HG02852 (cell line): ENCODE measurements at regions not wholly inside any gene's neighbourhood (a gene's known extent, or its start where the extent isn't known, plus 50 kb on each side); places are given as distances from the start of the nearest gene placed in this dataset.
"Not testable (repeated sequence)": the region's sequence is repeated elsewhere in the genome, so short reads cannot be mapped to it uniquely, and the experiment has no call there.

Source experiments
- ATAC-seq: cut with Tn5 transposase; IDR thresholded peaks from one replicate; pipeline ENCODE4 v1.9.1; 2021; ENCODE audit warnings: mild to moderate bottlenecking, moderate library complexity; ENCODE audit not compliant: unreplicated experiment

DNA sequence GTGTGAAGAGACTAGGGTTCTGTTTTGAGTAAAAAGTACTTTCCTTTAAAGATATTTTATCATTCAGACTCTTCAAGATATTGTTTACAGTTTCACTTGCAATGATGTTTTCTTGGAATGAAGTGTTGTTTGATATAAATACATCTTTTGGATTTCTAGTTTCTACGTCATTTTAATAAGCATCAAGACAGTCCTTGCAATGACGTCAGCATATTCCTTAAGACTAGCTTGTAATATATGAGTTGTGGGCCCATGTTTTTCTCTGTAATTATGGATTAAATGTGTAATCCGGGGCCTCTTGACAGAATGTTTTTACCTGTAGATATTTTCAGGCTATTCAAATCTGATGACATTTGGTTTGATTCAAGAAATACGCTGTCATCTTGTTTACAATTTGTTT, 66.1 kb downstream of the RBMX2 start:
- no peak for ATAC-seq

DNA sequence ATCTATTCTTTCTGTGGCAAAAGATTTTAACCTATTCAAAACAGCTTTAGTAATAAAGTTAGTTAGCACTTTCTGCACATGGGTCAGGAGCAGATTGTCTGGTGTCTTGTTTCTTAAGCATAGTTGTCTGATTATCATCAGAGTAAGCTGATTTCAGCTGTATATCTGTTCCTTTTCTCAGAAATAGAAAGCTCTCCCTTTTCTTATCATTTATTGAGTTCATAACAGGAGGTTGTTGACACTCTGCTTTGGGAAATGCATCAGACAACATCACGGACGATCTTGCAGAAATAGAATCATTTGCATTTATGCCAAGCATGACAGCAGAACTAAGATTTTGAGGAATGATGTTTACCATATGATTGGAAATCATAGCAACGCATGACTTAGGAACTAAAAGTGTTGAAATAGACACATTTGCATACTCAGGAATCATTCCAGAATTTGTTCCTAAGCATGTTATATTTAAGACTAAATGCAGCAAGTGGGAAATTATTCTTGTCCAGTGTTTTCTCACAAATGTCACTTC, 66.7 kb downstream of the RBMX2 start:
- no peak for ATAC-seq

DNA sequence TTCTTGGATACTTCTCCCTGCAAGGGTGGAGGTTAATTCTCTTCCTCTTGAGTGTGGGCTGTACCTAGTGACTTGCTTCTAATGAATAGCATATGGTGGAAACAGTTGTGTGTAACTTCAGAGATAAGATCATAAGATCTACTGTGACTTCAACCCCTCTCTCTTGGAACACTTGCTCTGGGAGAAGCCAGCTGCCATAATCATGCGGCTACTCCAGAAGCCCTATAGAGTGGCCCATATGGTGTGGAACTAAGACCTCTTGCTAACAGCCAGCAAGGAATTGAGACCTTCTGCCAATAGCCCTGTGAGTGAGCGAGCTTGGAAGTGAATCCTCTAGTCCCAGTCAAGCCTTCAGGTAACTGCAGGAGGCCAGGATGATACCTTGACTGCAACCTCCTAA, 81.1 kb downstream of the RBMX2 start:
- no peak for ATAC-seq

DNA sequence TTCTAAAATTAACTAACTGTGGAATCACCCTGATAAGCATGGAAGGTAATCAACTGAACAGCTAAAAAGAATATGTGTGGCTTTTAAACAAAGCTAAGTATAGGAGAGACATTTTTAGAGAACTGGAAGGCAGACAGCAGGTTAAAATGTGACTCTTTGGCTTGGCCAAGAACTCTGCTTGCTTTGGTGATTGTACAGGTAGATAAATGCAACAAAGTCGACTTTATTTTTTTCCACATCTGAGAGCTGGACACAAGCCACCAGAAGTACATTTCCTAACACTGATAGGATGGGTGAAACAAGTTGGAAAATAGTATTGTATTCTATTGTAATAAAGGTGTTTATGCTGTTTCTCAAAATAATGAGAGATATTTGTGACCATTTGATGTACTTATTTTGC, 84.1 kb downstream of the RBMX2 start:
- ATAC-seq: no peak

DNA sequence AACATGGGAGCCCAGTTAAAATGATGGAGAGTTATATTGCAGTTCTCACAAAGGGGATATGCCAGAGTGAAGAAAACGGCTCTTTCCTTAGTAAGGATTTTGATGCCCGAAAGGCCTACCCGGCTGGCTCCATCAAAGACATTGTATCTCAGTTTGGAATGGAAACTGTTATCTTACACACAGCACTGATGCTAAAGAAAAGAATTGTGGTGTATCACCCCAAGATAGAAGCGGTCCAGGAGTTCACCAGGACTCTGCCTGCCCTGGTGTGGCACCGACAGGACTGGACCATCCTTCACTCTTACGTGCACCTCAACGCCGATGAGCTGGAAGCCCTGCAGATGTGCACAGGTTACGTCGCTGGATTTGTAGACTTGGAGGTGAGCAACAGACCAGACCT, 93.7 kb downstream of the RBMX2 start:
- not testable (repeated sequence) for ATAC-seq

DNA sequence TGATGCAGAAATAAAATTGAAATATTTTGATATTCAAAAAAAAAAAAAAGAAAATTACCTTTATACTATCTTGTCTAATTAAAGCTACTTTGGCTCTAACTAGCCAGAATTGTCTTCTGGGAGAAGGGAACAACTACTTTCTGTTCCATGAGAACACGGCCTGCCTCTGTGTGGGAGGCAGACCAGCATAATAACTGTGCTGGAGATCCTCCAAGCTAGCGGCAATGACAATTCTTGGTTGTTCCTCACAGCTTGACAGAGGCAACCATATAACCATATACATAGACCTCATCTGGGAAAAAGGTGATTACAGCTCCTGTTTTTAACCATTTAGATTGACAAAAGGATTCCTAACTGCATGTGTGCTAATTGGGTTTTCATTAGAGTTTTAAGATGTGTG, 95.7 kb downstream of the RBMX2 start:
- ATAC-seq: no peak

DNA sequence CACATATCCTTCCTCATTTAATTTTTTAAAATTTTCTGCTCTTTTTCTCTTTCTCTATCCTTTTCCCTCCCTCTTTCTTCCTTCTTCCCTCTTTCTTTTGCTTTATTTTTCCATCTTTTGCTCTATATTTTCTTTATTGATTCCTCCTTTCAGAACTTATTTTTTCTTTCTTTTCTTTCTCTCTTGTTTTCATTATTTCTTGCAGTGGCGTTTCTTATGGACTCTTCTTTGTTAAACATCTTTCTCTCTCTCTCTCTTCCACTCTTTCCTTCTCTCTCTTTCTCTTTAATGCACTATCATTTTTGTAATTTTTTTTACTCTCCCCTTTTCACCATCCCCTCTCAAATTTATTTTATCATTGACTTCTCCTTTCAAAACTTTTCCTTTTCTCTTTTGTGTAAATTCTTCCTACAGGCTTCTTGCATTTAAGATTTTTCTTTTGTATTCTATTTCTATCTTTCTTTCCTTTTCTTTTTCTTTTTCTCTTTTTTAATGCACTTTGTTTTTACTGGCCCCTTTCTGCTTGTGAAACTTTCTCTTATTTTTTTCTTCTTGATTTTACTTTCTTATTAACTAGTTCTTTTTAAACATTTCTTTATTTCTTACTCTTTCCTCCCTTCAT, 97.0 kb downstream of the RBMX2 start:
- ATAC-seq: no peak

DNA sequence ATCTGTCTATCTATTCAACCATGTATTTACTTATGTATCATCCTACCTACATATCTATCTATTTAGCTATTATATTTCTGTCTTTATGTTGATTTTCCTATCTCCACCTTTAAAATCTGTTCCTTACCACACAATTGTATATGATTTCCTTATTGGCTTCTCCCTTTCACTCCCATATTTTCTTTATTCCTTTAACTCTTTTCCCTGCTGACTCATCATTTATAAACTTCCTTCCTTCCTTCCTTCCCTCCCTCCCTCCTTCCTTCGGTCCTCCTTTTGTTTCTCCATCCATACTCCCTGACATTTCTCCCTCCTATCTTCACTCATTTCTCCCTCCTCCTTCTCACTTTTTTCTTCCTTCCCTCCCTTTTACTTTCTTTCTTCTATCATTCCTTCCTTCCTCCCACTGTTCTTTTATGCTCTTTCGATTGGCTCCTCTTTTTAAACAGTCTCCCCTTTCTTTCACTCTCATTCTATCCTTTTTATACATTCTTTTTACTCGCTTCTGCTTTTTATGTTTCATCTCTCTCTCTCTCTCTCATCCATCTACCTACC, 100.3 kb downstream of the RBMX2 start:
- no peak for ATAC-seq

DNA sequence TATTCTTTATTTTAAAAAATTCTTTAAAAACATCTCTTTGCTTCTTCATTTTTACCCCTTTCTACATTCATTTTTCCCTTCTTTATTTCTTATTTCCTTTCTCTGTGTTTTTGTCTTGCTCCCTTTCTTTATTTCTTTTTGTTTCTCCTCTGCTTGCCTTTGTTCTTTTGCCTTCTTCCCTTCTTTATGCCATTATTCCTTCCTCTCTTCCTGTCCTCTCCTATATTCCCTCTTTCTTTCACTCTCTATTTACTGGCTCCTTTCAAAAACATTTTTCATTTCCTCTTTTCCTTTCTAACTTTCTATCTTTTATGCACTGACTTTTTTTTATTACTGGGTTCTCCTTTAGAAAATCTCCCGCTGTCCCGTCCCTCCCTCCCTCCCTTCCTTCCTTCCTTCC, 102.2 kb downstream of the RBMX2 start:
- no peak for ATAC-seq

DNA sequence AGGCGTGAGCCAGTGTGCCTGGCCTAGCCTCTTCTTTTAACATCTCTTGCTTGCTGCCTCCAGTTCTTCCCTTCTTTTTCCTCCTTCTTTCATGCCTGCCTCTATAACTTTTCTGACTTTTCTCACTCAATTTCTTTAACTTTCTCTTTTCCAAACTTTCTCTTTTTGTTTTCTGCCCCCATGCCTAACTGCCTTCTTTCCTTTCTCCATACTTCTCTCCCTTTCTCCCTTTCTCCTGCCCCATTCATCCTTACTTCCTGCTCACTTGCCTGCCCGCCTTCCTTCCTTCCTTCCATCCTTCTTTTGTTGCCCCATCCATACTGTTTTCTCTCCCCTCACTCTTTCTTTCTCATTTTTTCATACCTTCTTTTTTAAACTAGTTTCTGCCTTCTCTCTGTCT, 105.2 kb downstream of the RBMX2 start:
- no peak for ATAC-seq

DNA sequence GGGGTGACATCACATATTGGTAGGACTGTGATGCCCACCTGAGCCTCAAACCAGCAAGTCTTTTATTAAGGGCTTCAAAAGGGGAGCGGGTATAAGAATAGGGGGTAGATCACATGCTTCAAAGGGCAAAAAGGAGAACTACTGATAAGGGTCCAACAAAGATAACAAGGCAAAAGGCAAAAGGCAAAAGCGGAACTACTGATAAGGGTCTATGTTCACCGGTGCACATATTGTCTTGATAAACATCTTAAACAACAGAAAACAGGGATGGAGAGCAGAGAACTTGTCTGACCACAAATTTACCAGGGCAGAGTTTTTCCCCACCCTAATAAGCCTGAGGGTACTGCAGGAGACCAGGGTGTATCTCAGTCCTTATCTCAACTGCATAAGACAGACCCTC, 110.7 kb downstream of the RBMX2 start:
- not testable (repeated sequence) for ATAC-seq

DNA sequence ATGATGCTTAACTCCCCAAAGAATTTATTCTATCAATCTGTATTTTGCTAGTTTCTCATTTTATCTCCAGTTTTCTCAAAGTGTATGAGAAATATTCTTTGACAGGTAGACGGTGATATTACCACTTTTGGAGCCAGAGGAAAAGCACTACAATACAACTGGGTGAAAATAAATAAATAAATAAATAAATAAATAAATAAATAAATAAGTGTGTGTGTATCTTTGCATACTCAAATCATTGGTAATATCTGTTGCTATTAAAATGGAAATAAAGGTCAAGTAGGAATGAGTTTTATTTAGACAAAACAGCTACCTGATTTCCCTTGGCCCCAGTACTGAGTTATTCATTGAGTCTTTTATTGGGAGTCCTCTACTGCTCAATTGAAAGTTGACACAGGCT, 114.3 kb downstream of the RBMX2 start:
- ATAC-seq: no peak

DNA sequence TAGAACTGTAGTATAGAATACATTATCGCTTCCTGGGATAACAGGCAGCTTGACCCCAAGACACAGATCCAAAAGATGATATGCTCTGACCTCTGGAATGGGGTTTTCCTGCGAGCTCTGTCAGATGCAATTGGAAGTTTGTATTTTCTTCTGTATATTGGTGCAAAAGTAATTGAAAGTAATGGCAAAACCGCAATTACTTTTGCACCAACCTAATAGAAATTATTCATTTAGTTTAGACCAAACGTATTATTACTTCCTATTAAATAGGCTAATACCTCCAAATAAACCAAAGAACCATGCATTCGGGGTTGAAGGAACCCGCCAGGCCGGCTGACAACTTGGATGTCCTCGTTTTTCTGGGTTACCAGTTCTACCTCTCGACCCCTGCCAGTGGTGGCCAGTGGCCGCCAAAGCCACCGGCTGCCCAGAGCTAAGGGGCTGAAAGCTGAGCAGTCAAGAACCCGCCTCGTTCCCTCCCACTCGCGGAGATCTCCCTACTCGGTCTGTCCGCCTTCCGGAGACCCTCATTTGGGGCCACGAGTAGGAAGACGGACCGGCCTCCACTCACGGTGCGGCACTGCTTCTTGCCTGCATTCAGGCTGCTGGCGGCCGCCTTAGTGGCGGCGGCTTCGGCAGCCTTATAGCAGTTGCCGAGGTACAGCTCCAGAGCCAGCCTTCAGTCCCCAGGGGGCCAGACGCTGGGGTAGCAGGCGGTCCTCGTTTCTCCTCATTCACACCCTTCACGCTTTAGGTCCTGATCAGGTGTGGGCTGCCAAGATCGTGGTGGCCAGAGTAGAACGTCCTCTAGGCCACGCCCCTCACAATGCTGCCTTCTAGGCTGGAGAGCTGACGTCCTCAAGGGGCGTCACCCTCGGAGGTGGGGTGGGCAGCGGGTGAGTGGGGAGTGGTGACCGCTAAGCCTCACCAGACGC, 121.9 kb downstream of the RBMX2 start:
- no peak for ATAC-seq

DNA sequence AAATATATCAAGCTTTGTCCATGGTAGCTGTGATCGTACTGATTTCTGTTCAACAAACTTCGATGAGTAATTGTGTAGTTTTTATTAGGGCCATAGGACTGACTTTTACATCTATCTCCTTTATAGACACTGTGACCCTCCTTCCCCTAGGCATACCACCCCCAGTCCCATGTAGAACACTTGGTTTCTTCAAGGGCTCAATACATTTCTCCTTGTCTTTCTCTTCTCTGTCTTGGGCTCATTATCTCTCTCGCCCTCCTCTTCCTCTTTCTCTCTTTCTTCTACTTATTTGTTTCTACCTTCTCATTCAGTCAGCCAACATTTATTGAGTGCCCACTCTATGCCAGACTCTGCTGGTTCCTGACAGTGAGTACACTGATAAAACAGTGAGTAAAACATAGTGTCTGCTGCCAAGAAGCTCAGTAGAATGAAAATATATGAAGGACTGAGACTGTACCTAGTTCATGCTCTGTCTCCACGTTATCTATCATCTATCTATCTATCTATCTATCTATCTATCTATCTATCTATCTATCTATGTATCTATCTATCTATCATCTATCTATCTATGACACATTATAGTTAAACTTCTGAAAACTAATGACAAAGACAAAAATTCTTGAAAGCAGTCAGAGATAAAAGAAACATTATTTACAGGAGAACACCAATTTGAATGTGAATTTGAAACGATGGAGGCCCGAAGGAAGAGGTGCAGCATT, 122.8 kb downstream of the RBMX2 start:
- ATAC-seq: no peak

DNA sequence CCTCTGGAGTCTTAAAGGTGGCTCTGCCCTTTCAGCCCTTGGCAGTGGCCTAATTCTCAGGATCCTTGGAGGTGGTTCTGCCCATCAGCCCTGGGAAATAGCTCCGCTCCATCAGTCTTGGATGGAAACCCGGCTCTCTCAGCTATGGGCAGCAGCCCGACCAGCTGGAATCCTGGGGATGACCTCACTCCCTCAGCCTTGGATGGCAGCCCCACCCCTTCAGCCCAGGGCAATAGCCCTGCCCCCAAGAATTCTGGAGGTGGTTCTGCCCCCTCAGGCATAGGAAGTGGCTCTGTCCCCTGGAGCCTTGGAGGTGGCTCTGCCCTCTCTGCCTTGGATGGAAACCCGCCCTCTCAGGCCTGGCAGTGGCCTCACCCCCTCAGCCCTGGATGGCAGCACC, 127.7 kb downstream of the RBMX2 start:
- ATAC-seq: no peak

DNA sequence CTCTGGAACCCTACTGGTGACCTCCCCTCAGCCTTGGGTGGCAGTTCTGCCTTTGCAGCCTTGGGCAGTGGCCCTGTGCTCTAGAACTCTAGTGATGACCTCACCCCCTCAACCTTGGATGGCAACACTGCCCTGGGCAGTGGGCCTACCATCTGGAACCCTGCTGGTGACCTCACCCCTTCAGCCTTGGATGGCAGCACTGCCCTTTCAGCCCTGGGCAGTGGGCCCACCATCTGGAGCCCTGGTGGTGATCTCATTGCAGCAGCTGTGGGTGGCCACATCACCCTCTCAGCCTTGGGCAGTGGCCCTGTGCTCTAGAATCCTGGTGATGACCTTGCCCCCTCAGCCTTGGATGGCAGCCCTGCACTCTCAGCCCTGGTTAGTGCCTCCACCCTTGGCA, 129.3 kb downstream of the RBMX2 start:
- ATAC-seq: no peak

DNA sequence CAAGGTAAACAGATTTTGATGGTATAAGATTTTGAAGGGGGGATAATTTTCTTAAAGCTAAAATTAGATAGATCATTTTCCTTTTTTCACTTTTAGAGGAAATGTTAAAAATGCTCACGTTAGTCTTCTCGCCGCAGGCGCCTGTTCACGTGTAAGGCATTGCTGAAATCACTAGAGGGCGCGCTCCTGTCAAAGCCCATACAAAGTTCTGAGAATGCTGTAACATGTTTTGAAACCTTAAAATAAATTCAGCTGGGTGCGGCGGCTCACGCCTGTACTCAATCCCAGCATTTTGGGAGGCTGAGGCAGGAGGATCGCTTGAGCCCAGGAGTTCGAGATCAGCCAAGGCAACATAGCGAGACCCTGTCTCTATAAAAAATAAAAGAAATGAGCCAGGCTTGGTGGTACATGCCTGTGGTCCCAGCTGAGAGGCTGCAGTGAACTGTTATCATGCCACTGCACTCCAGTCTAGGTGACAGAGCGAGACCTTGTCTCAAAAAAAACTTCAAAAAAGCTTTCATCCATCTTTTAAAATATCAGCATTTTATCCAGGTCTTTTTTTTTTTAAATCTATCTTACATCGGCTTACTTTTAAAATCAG, 138.0 kb downstream of the RBMX2 start:
- peak; percentile 70 for ATAC-seq

DNA sequence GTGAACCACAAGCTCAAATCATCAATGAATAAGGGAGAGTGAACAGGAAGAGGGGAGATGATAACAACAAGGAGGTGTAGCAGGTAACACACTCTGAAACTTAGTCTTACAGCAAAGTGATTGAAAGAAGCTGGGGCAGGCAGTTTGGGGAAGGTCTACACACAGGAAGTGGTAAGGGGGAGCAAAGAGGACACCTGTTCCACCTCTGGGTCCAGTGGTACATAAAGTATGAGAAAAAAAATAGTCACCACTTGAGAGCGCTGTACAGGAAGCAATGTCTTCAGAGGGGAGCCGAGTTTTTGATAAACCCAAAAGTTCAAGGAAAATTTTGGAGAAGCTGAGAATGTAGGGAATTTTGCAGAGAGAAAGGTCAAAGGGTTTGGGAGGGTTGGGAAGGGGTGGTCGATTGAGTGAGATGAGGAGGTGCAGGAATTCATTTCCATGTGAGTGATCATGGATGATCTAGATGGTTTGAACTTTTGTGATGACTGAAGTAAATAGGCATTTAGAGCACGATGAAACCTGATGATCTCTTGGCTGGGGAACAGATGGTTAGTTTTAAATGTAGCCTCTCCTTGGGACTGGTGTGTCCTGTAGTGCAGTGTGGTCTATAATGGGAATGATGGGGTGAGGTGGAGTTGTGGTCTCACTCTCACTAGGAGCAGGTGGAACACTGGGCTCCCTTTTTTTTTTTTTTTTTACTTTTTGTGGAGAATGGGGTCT, 142.0 kb downstream of the RBMX2 start:
- ATAC-seq: no peak

DNA sequence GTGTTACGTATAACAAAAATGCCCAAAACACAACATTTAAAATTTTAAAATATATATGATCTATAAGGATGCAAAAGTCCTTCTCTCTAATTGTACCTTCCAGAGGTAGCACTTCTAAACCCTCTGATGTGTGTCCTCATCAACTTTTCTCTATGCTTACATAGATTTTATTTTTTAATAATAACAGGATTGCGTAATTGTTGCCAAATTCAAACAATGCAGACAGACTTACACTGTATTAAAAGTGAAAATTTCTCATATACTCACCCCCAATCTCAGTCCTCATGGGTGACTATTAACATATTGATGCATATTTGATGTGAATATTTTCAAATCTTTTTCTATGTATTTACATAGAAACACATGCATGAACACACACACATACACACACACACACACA, 144.0 kb downstream of the RBMX2 start:
- no peak for ATAC-seq

DNA sequence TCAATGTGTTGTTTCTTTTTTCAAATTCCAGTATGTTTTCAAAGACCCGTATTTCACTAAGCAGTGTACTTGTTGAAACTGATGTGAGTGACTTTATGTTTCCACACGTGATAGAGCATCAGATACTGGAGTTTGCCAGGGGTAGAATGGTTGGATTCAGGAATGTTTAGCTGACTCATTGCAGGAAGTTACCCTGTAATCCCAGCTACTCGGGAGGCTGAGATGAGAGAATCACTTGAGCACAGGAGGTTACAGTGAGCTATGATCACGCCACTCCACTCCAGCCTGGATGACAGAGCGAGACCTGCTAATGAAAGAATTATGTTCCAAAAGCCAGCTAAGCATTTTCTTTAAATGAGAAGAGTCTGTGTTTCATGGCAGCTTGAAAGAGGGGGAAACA, 147.6 kb downstream of the RBMX2 start:
- not testable (repeated sequence) for ATAC-seq
